Amniotic stem cell (primary cell): ENCODE measurements at regions not wholly inside any gene's neighbourhood (a gene's known extent, or its start where the extent isn't known, plus 50 kb on each side); places are given as distances from the start of the nearest gene placed in this dataset.
"Not testable (repeated sequence)": the region's sequence is repeated elsewhere in the genome, so short reads cannot be mapped to it uniquely, and the experiment has no call there.

Source experiments
- DNase-seq: peaks from one replicate; lab custom pipeline; 2025; lab: John Stamatoyannopoulos, UW

DNA sequence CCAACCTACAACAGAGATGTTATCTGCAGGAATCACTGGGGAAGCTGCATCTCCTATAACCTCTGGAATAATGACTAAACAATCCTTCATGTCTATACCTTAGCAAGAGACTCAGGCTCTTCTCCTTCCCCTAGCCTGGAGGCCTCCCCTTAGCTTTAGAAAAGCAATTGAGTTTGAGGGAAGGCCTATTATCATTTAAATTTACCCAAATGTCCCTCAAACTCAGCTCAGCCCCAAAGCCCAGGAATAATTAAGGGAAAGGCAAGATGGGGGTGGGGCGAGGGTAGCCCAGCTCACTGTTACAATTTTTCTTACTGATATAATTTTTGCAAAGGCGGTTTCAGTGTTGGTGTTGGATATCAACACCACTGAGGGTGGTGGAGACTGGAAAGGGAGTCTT is 151.4 kb upstream of the EEA1 start:
- DNase-seq, result no peak

DNA sequence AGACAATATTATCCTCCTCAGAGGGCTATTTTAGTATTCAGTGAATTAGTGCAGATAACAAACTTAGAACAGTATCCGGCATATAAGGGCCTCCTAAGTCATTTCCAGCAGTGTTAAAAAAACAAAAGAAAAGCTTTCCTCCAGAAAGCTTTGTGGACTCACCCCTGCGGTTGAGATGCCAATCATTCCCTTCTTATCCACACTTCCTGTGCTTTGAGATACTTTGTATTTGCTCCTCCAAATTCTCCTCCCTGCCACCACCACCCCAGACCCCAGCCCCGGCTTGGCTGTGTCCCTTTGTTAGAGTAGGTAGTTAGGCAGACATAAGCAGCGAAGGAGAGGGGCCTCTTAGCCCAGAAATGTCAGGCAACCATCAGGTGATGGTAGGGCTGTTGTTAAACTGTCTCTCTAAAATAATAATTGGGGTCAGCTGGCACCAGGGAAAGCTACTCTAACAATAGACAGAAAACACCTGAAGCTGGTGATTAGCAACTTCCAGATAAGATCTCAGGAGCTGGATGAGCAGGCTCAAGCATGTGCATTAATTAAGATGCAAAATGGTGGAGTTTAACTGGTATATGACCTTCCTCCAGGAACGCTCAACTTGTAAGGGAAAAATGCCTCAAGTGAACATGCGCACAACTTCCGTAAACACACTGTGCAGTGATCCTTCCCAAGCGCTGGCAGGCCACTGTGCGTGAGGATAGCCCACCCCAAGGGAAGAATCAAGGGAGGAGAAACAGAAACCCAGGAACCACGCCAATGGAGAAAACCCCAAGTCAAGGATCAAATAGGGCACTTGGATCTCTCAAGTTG is 152.1 kb upstream of the EEA1 start:
- no peak for DNase-seq

DNA sequence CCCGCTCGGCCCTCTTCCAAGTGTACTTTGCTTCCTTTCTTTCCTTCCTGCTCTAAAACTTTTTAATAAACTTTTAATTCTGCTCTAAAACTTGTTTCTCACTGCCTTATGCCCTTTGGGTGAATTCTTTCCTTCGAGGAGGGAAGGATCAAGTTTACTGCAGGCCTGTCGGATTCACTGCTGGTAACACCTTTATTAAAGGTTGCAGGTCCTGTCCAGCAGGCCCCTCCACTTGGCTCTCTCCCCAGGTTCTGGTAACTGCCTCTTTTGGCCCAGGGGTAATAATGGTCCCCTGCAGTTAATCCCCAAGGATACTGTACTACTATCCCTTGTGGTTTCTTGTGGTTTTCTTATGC is 152.7 kb upstream of the EEA1 start:
- DNase-seq, result no peak

DNA sequence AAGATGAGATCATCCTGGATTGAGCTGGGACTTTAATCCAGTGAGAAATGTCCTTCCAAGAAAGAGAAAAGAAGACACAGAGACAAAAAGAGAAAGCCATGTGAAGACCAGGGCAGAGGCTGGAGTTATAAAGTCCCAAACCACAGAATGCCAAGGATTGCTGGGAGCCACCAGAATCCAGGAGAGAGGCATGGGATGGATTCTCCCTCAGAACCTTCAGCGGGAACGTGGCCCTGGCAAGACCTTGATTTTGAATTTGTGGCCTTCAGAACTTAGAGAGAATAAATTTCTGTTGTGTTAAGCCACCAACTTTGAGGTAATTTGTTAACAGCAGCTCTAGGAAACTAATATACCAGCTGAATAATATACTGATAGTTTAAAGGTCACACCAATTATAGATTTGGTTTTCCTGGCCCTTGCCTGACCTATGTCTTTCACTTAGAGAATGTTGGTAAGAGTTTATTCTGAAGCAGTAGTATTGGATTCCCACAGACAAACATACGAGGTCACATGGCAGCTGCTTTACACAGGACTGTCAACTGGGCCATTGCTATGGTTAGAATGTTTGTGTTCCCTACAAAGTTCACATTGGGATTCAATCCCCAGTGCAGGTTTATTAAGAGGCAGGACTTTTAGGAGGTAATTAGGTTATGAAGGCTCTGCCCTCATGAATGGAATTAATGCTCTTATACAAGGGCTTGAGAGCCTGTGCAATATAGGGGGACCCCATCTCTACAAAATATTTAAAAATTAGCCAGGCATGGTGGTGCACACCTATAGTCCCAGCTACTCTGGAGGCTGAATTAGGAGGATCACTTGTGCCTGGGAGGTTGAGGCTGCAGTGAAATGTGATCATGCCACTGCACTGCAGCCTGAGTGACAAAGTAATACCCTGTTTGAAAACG is 156.5 kb upstream of the EEA1 start:
- no peak for DNase-seq

DNA sequence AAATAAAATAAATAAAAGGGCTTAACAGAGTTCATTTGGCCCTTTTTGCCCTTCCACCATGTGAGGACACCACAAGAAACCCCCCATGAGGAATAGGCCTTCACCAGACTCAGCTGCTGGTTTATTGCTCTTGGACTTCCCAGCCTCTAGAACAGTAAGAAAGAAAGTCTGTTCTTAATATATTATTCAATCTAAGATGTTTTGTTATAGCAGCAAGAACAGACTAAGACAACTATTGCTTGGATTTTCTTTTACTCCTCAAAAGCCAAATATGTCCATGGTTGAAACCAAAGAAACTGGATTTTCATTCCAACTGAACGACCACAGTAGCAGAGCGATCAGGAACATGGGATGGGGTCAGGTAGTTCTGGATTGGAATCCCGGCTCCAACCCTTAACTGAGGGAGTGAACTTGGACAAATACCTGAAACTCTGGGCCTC is 157.2 kb upstream of the EEA1 start:
- DNase-seq, result no peak

DNA sequence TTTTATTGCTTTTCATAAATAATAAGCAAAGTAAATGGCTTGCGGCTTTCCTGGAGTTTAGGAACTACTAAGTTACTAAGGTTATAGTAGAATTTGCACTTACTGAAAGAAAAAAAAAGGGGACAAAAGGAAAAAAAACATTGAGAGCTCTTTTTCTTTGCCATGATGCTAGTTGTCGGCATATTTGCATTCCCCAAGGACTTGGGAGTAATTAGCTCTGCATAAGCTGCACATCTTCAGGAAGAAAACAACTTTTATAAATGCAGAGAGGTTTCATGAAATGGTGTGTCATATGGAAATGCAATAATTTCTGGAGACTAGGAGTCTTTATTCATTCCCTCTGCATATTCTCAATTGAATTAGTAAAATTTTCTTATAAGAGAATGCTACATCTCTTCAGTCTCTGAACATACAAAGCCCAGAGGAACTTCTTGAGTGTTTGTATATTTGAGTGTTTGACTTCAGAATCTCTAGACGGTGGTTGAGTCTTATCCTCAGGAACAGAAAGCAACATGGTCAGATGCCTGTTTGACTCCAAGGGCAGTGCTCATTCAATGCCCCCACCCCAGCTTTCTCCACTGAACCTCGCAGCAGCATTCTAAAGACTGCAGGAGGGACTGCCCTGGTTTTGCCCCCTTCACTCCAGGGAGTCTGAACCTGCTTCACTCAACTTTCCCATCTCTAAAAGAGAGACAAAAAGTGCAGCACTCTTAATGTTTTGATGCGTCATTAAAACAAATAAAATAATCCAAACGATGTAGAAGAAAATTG is 158.9 kb upstream of the EEA1 start:
- DNase-seq, result no peak

DNA sequence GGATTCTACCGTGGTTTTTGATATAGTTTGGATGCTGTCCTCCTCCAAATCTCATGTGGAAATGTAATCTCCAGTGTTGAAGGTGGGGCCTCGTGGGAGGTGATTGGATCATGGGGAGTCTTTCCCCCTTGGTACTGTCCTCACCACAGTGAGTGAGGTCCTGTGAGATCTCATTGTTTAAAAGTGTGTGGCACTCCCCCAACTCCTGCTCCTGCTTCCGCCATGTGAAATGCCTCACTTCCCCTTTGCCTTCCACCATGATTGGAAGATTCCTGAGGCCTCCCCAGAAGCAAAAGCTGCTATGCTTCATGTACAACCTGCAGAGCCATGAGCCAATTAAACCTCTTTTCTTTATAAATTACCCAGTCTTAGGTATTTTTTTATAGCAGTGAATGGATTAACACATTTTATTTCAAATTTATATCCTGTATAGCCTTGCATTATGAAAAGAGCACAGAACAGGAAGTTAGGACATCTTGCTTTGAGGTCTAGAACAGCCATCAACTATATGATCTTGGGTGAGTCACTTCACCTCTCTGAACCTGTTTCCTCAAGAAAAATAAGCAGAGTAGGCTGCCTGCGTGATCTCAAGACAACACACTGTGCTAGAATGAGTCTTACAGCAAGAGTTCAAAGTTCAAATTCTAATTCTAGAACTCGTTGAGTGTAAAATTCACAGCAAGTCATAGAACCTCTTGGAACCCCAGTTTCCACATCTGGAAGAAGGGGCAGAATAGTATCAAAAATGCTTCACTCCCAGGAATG is 160.9 kb upstream of the EEA1 start:
- peak; percentile 29 for DNase-seq

DNA sequence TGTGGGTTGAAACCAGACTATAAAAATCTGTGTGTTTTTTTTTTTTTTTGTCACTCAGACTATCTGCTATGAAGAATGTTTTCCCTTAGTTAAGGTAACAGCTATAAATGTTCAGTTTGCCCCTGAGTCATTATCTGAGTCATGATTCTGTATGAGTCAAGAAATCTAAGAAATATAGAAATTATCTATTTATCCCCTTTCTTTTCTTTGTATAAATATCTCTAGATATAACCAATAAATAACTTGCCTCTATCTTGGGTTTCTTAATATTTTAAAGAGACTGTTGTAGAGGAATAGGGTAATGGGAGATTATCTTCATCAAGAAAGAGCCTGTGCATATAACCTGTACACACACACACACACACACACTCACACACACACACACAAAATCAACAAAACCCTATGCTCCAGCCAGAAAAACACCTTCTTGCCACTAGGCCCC is 161.7 kb upstream of the EEA1 start:
- no peak for DNase-seq

DNA sequence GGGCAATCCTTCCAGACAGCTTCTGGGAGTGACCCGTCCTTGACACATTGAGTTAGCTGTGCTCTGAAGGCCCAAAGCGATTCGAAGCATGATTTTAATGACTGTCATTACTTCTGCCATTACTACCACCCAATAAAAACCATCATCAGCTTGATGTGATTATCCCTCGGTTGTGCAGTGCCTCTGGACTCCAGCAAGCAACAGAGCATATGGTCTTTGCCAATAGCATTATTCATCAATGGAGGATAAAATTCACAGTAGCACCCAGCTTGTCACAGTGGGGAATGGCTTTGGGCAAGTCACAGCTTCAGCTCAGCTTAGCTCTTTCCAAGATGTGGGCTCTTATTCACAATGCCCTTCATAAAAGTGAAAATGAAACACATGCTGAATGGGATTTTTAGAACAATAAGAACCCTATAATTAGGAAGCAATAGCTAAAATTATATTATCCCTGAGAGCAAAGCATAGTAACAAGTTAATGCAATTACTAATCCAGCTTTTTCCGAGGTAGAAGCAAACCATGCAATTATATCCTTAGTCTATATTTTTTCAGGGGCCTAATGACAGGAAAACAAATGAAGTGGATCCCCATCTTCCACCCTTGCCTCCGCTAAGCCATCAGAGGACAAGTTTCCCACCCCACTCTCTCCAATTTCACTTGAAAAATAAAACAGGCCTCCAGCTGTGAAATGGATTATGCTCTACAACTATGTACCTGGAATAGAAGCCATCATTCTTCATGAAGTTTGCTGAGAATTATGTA is 163.0 kb upstream of the EEA1 start:
- DNase-seq, result no peak

DNA sequence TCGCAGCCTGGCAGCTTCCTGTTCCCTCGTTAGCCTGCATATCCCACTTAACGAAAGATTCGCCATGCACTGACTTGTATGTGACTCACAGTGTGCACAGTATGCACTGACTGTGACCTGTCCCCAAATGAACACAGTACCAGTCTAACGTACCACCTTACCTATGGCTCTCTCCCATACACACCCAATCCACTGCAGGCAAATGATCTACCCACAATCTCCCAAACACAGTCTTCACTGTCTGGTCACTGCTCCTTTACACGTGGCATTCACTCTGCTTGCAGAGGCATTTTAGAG is 163.5 kb upstream of the EEA1 start:
- DNase-seq, result no peak

DNA sequence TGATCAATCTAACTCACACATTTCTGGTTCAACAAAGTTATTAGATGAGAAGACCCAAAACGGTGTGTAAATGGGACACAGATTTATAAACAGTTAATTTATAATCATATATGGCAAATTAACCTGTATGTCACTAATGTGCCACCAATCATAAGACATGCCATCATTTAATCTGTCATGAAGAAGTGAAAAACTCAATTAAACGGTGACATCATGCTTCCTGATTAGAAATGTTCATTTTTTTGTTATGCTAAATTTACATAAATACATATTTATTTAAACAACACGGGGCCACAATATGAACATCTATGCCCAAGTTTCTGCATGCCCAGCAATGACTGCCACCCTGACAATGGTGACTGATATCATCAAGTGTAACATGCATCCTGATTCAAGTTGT is 164.1 kb upstream of the EEA1 start:
- DNase-seq, result no peak

DNA sequence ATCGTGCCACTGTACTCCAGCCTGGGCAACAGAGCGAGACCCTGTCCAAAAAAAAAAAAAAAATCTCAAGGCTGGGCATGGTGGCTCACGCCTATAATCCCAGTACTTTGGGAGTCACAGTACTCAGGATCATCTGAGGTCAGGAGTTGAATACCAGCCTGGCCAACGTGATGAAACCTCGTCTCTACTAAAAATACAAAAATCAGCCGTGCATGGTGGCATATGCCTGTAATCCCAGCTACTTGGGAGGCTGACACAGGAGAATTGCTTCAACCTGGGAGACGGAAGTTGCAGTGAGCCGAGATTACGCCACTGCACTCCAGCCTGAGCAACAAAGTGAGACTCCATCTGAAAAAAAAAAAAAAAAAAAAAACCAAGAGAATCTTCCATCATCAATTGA is 165.1 kb upstream of the EEA1 start:
- not testable (repeated sequence) for DNase-seq

DNA sequence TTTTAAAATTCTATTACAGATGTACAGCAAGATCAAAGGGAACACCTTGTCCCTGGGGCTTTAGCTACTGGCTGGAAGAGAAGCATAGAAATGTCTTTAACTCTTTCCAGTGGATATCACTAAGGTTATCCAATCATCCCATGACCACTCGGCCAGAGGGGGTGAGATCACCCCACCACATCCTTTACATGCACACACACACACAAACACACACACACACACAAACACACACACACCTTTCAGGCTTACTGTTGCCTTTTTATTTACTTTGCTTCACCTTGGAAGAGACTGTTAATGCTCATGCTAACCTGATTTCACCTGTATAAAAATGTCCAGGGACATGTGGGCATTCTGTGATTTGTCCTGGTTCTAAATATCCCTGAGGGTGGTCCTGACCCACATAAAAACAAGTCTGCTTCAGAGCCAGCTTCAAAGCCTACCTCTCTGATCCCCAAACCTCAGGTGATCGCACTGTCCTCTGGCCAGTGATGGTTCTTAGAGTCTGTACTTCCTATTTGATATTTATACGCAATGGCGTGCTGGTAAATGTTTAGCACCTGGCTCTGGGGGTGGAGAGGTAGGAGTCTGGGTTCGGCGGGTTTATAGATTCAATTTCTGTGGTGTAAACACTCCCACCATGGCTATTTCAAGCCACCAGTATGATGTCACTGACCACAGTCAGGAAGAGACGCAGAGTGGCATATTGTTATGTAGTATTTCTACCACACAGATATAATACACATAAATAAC is 166.1 kb upstream of the EEA1 start:
- DNase-seq, result no peak

DNA sequence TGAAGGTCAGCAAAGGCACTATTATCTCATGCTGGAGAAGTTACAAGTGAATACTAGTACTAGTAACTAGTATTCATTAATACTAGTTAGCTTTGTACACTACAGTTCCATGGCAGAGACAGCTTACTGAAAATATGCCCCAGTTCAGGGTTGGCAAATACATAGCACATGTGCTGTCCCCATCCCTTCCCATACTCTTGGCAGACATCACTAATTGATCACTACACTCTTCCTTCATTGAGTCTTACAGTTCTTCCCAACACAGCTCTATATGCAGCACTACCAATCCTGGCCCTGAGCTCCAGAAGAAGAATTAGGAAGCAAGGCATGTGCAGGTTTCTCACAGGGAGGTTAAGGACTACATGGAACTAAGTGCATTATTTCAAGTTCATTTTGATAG is 168.3 kb upstream of the EEA1 start:
- no peak for DNase-seq

DNA sequence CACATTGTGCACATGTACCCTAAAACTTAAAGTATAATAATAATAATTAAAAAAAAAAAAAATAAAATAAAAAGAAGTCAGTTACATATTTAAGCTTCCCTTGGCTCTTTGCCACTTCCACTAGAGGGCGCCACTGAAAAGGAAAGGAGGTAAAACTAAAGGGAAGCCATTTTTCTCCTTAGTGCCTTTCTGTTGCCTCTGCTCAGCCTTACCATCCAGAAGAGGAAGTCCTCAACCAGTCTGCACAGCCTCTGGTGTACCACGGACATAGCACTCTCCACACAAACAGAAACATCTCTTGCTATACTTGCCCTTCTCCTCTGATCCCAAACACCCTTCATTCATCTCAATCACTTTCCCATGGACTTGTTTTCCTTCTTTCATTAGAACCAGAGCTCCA is 169.0 kb upstream of the EEA1 start:
- DNase-seq, result no peak

DNA sequence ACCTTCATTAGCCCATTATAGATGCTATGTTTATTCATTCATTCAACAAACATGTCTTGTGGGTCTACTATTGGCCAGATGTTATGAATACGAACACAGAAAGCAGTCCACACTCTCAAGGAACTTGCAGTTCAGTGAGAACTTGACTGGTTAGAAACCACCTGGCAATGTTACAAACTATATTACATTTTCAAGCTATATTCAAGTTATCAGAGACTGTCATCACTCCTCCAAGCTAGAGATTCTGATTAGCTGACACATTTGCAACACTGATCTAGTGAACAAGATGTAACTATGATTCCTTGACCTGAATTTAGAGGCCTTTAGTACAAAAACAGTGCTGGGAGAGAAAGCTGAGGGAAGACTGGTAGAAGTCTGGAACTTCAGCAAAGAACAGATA is 170.7 kb upstream of the EEA1 start:
- no peak for DNase-seq

DNA sequence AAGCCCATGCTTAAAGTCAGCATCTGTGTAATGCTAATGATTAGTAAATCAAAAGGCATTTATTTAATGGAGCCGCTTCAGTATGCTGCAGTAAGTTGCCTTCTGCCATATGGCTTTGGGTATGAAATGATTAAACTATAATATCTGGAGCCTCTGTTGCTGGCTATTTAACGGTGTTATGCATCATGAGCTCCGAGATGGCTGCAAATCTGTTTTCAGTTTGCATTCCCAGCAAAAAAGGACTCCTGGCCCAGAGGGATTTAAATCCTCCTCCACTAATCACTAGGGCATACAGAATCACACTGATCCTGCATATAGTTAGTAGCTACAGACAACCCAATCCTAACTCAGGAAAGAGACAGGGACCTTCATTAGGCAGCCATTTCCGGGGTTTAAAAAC is 171.5 kb upstream of the EEA1 start:
- DNase-seq, result no peak

DNA sequence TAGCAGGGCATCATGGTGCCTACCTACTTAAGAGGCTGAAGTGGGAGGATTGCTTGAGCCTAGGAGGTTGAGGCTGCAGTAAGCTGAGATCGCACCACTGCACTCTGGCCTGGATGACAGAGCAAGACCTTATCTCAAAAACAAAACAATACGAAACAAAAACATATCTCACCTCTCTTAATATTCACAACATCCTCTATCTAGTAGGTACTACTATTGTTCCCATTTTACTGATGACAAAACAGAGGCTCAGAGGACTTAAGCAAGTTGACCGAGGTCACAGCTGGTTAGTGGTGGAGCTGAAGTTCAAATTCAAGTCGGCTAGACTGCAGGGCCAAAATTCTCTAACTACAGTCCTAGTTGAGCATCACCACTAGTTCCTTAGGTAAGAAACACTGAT is 172.3 kb upstream of the EEA1 start:
- DNase-seq, result no peak

DNA sequence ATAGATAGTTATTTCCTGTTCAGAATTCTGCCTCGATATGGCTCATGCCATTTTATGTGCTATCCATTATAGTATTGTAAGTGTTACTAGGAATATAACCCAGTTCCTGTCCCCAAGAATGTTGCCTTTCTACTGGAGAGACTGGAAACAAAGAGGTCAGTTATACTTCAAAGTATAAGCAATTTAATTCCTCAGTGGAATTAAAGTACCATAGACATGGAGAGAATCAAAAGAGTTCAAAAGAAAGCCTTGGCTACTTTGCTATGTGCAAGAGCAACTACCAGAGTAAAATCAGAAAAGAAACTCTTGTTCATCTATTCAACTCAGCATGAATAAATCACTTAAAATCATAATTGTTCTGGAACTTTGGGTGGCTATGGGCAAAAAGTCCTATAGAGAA is 173.2 kb upstream of the EEA1 start:
- no peak for DNase-seq

DNA sequence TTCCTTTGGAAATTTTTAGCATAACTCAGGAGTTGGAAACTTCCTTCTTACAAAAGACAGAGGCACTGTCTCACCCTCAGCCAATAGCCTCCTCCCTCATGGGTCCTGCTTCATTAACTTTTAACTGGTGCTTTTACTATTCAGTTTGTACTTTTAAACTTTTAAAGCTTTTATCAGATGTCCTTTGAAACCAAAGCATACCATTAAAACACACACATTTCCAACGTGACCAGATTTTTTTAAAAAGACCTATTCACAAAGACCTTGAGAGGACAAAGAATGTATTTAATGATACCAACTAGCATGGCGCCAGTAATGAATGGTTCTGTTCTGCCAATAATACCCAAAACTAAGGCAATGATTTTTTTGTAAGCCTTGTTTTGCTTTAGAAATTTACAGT is 173.6 kb upstream of the EEA1 start:
- DNase-seq, result no peak

DNA sequence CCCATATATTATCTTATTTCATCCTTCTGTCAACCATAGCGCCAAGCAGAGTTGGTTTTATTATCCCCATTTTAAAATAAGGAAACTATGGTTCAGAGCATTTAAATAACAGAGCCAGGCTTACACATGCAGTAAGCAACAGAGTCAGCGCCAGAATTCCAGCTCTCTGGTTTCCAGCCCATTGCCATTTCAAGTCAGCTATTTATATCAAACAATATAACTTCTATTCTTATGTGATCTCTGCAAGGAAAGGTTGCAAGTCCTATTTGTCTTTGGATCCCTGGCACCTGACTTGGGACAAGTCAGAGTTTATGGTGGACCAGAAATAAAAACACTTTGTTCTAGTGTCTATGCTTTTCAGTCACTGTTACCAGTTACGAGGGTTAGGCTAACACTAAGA is 174.1 kb upstream of the EEA1 start:
- no peak for DNase-seq
